ENCODE measurements at regions not wholly inside any gene's neighbourhood (a gene's known extent, or its start where the extent isn't known, plus 50 kb on each side); places are given as distances from the start of the nearest gene placed in this dataset.

DNA sequence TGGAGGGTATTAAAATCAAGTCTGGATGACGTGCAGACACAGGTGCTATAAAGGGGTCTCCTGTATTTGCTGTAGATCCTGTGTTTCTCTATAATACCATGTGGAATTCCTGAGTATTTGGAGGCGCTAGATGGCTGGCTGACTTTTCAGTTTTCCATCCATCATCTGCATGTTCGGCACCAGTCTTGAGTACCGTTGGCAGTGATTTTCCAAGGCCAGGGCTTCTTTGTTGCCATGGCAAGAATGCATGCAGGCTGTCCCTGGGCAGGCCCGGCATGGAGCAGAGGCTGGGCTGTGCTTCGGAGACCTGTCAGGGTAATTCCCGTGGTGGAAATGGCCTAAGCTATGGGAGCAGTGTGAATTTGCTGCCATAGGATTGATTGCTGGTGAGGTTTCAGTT is 405.9 kb upstream of the HS6ST1 start:
- Histone ChIP-seq H3K4me2 (ENCODE audit: low read depth, low read length) (no peak overlapping the region), H3K4me1 (ENCODE audit: insufficient read depth, low read length) (no peaks in the 10 kb centered on the region), H4K20me1 (ENCODE audit: insufficient read depth, low read length) (0 out of 2 replicates have a peak, but pooled peaks cover 4% of the 10 kb centered on the region), H3K27me3 (ENCODE audit: control insufficient read depth in 1 of 2, insufficient read depth in 2 of 2, low read length in 2 of 2) (peaks cover 0 to 6% of the 10 kb centered on the region in 2 experiments; a peak in 1 of 5 replicates), H3K9me3 (ENCODE audit: low read length) (no peaks in the 10 kb centered on the region), H3K4me3 (replicated peaks in 1 of 3; ENCODE audit: insufficient read depth in 1 of 3, low read depth in 2 of 3, low read length in 3 of 3) (no peak overlapping the region), H2AFZ (ENCODE audit: low read length) (no peak overlapping the region), H3K9ac (ENCODE audit: insufficient read depth, low read depth, low read length) (no peak overlapping the region), H3K27ac (ENCODE audit: extremely low read length, insufficient read depth, low read length) (no peak overlapping the region), H3K79me2 (ENCODE audit: insufficient read depth, low read length) (no peaks in the 10 kb centered on the region), H3K36me3 (replicated peaks in 1 of 2; ENCODE audit: control insufficient read depth in 1 of 2, insufficient read depth in 2 of 2, low read length in 2 of 2) (no peaks in the 10 kb centered on the region)
- WGBS (ENCODE audit: low lambda C conversion rate), result 23% methylated on average over 6 of the region's 7 CpGs
- BruUV-seq (replicated peaks), result no TSS peak
- intact Hi-C loops (cut with micrococcal nuclease; ENCODE audit: unreplicated experiment) (no loop called here), in situ Hi-C loops (cut with HindIII; ENCODE audit: extremely low pct_ligation_motif_present, low pct_unique_long_range_greater_than_20kb) (no loop called here)
- ChIA-PET POLR2A (no interaction called here), CTCF (ENCODE audit: low intra/inter-chr PET ratio, low total read pairs) (no interaction called here)
- ATAC-seq (no peak), DNase-seq (ENCODE audit: low spot score) (no peak), FAIRE-seq (no peak)
- TF ChIP-seq FOXP1 (IDR thresholded peaks at IDR 0.05), result no peak
- TF ChIP-seq FOXP1 (CRISPR knock-in tag; IDR thresholded peaks at IDR 0.05), result no peak
- TF ChIP-seq HOXA7 (CRISPR knock-in tag; IDR thresholded peaks at IDR 0.05), result no peak
- TF ChIP-seq RXRA (CRISPR knock-in tag; IDR thresholded peaks at IDR 0.05), result no peak
- TF ChIP-seq AGO1 (IDR thresholded peaks at IDR 0.05; ENCODE audit: low read depth, low read length, poor library complexity, severe bottlenecking), result no peak
- no peak for TF ChIP-seq JUN (CRISPR knock-in tag; IDR thresholded peaks at IDR 0.05)
- no peak for TF ChIP-seq CCAR2 (optimal IDR thresholded peaks at IDR 0.05; ENCODE audit: low read depth, low read length)
- no peak for TF ChIP-seq TEAD3 (CRISPR knock-in tag; optimal IDR thresholded peaks at IDR 0.05; ENCODE audit: borderline replicate concordance)
- TF ChIP-seq ZNF335 (CRISPR knock-in tag; IDR thresholded peaks at IDR 0.05), result no peak
- TF ChIP-seq, protein P1, sequence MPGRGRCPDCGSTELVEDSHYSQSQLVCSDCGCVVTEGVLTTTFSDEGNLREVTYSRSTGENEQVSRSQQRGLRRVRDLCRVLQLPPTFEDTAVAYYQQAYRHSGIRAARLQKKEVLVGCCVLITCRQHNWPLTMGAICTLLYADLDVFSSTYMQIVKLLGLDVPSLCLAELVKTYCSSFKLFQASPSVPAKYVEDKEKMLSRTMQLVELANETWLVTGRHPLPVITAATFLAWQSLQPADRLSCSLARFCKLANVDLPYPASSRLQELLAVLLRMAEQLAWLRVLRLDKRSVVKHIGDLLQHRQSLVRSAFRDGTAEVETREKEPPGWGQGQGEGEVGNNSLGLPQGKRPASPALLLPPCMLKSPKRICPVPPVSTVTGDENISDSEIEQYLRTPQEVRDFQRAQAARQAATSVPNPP (CRISPR knock-in tag; IDR thresholded peaks at IDR 0.05), result no peak
- TF ChIP-seq ZNF780A (CRISPR knock-in tag; IDR thresholded peaks at IDR 0.05), result no peak
- TF ChIP-seq, protein P2, sequence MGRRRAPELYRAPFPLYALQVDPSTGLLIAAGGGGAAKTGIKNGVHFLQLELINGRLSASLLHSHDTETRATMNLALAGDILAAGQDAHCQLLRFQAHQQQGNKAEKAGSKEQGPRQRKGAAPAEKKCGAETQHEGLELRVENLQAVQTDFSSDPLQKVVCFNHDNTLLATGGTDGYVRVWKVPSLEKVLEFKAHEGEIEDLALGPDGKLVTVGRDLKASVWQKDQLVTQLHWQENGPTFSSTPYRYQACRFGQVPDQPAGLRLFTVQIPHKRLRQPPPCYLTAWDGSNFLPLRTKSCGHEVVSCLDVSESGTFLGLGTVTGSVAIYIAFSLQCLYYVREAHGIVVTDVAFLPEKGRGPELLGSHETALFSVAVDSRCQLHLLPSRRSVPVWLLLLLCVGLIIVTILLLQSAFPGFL (CRISPR knock-in tag; IDR thresholded peaks at IDR 0.05), result no peak
- TF ChIP-seq IKZF4 (CRISPR knock-in tag; IDR thresholded peaks at IDR 0.05; ENCODE audit: borderline replicate concordance, low read depth, not compliant biosample characterization), result no peak
- TF ChIP-seq, protein P3, sequence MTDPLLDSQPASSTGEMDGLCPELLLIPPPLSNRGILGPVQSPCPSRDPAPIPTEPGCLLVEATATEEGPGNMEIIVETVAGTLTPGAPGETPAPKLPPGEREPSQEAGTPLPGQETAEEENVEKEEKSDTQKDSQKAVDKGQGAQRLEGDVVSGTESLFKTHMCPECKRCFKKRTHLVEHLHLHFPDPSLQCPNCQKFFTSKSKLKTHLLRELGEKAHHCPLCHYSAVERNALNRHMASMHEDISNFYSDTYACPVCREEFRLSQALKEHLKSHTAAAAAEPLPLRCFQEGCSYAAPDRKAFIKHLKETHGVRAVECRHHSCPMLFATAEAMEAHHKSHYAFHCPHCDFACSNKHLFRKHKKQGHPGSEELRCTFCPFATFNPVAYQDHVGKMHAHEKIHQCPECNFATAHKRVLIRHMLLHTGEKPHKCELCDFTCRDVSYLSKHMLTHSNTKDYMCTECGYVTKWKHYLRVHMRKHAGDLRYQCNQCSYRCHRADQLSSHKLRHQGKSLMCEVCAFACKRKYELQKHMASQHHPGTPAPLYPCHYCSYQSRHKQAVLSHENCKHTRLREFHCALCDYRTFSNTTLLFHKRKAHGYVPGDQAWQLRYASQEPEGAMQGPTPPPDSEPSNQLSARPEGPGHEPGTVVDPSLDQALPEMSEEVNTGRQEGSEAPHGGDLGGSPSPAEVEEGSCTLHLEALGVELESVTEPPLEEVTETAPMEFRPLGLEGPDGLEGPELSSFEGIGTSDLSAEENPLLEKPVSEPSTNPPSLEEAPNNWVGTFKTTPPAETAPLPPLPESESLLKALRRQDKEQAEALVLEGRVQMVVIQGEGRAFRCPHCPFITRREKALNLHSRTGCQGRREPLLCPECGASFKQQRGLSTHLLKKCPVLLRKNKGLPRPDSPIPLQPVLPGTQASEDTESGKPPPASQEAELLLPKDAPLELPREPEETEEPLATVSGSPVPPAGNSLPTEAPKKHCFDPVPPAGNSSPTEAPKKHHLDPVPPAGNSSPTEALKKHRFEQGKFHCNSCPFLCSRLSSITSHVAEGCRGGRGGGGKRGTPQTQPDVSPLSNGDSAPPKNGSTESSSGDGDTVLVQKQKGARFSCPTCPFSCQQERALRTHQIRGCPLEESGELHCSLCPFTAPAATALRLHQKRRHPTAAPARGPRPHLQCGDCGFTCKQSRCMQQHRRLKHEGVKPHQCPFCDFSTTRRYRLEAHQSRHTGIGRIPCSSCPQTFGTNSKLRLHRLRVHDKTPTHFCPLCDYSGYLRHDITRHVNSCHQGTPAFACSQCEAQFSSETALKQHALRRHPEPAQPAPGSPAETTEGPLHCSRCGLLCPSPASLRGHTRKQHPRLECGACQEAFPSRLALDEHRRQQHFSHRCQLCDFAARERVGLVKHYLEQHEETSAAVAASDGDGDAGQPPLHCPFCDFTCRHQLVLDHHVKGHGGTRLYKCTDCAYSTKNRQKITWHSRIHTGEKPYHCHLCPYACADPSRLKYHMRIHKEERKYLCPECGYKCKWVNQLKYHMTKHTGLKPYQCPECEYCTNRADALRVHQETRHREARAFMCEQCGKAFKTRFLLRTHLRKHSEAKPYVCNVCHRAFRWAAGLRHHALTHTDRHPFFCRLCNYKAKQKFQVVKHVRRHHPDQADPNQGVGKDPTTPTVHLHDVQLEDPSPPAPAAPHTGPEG (CRISPR knock-in tag; IDR thresholded peaks at IDR 0.05), result no peak
- TF ChIP-seq CCDC6 (CRISPR knock-in tag; IDR thresholded peaks at IDR 0.05), result no peak
- TF ChIP-seq SATB2 (CRISPR knock-in tag; IDR thresholded peaks at IDR 0.05), result no peak
- TF ChIP-seq, protein P4, sequence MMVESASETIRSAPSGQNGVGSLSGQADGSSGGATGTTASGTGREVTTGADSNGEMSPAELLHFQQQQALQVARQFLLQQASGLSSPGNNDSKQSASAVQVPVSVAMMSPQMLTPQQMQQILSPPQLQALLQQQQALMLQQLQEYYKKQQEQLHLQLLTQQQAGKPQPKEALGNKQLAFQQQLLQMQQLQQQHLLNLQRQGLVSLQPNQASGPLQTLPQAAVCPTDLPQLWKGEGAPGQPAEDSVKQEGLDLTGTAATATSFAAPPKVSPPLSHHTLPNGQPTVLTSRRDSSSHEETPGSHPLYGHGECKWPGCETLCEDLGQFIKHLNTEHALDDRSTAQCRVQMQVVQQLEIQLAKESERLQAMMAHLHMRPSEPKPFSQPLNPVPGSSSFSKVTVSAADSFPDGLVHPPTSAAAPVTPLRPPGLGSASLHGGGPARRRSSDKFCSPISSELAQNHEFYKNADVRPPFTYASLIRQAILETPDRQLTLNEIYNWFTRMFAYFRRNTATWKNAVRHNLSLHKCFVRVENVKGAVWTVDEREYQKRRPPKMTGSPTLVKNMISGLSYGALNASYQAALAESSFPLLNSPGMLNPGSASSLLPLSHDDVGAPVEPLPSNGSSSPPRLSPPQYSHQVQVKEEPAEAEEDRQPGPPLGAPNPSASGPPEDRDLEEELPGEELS (CRISPR knock-in tag; IDR thresholded peaks at IDR 0.05), result no peak
